Left lung (tissue), 4 donors: ENCODE measurements at regions not wholly inside any gene's neighbourhood (a gene's known extent, or its start where the extent isn't known, plus 50 kb on each side); places are given as distances from the start of the nearest gene placed in this dataset.
A peak's percentile ranks its signal among the peaks of the same experiment; 100 is the strongest.

ENCODE experiments used
- ATAC-seq: fragments of 200-7000 bp; cut with Tn5 transposase; one replicate; pipeline ENCODE4 v1.9.1; 2020; ENCODE audit warnings: moderate library complexity
- DNase-seq, 4 donors: peaks; one replicate each; pipeline ENCODE4 v3.0.0-alpha.2; 2013 to 2020
- H3K27ac ChIP-seq, 2 donors: fragments of 200-600 bp; sonication (generic) in 1 of 2; one replicate each; pipeline versions ENCODE4 v1.5.0 to v1.8.0; 2020 to 2021
- H3K27me3 ChIP-seq, 2 donors: fragments of 200-600 bp; sonication (generic) in 1 of 2; one replicate each; pipeline versions ENCODE4 v1.5.0 to v1.8.0; 2020 to 2021
- H3K36me3 ChIP-seq, 2 donors: fragments of 200-600 bp; sonication (generic) in 1 of 2; one replicate each; pipeline versions ENCODE4 v1.5.0 to v1.8.0; 2020 to 2021
- H3K4me1 ChIP-seq, 2 donors: fragments of 200-600 bp; one replicate each; pipeline ENCODE4 v1.8.0; 2021
- H3K4me3 ChIP-seq, 2 donors: fragments of 200-600 bp; sonication (generic) in 1 of 2; one replicate each; pipeline versions ENCODE4 v1.5.0 to v1.8.0; 2020 to 2021; ENCODE audit warnings: mild to moderate bottlenecking in 1 of 2
- H3K9me3 ChIP-seq, 2 donors: fragments of 200-600 bp; sonication (generic) in 1 of 2; one replicate each; pipeline versions ENCODE4 v1.5.0 to v1.8.0; 2020 to 2021
- intact Hi-C, 2 donors: fragments of 100-400 bp; cut with DNase I; formaldehyde crosslinking; loops; one replicate each; pipeline versions ENCODE4 v1.11.2 to v1.14.2; 2022
- TF ChIP-seq, protein P1 (sequence below), 2 donors: fragments of 200-600 bp; sonication (generic) in 1 of 2; IDR thresholded peaks; one replicate each; pipeline versions ENCODE4 v1.5.0 to v1.8.0; 2021; ENCODE audit warnings: antibody characterized with exemption in 2 of 2
- donor health status: DM: no; HTN: yes; CAD: no.
- donor health status: DM: no; HTN: no; CAD: no.

- Histone ChIP-seq H3K36me3 (no peaks in the 10 kb centered on the region), H3K4me1 (no peaks in the 10 kb centered on the region), H3K27me3 (no peaks in the 10 kb centered on the region), H3K4me3 (no peak overlapping the region), H3K9me3 (no peaks in the 10 kb centered on the region), H3K27ac (no peak overlapping the region)
- TF ChIP-seq, protein P1, sequence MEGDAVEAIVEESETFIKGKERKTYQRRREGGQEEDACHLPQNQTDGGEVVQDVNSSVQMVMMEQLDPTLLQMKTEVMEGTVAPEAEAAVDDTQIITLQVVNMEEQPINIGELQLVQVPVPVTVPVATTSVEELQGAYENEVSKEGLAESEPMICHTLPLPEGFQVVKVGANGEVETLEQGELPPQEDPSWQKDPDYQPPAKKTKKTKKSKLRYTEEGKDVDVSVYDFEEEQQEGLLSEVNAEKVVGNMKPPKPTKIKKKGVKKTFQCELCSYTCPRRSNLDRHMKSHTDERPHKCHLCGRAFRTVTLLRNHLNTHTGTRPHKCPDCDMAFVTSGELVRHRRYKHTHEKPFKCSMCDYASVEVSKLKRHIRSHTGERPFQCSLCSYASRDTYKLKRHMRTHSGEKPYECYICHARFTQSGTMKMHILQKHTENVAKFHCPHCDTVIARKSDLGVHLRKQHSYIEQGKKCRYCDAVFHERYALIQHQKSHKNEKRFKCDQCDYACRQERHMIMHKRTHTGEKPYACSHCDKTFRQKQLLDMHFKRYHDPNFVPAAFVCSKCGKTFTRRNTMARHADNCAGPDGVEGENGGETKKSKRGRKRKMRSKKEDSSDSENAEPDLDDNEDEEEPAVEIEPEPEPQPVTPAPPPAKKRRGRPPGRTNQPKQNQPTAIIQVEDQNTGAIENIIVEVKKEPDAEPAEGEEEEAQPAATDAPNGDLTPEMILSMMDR (IDR thresholded peaks at IDR 0.05), result no peak
- no peak for ATAC-seq
- intact Hi-C loops, result no loop called here
- DNase-seq, result no peak
These were observed 76.3 kb downstream of the PDGFA start for GRCh38 chr7:443279-443833.

GRCh38 chr7:444606-445005 lies 75.0 kb downstream of the PDGFA start:
- TF ChIP-seq, protein P1 (IDR thresholded peaks at IDR 0.05), result no peak
- DNase-seq, result peak in 2 of 4 donors; percentile 56 to 63
- intact Hi-C loops, result no loop called here
- no peaks in the 10 kb centered on the region for H3K9me3 ChIP-seq
- no peaks in the 10 kb centered on the region for H3K36me3 ChIP-seq
- no peaks in the 10 kb centered on the region for H3K4me1 ChIP-seq
- no peak overlapping the region for H3K4me3 ChIP-seq
- no peak overlapping the region for H3K27ac ChIP-seq
- H3K27me3 ChIP-seq, result peaks cover 0 to 3% of the 10 kb centered on the region in 2 donors
- ATAC-seq, result peak; percentile 33

- Histone ChIP-seq H3K4me1 (no peaks in the 10 kb centered on the region), H3K36me3 (no peaks in the 10 kb centered on the region), H3K27ac (no peak overlapping the region), H3K4me3 (no peak overlapping the region), H3K27me3 (peaks cover 0 to 7% of the 10 kb centered on the region in 2 donors), H3K9me3 (no peaks in the 10 kb centered on the region)
- intact Hi-C loops, result no loop called here
- DNase-seq, result peak in 1 of 4 donors; percentile 58
- TF ChIP-seq, protein P1 (IDR thresholded peaks at IDR 0.05), result no peak
- ATAC-seq, result no peak
These were observed 74.6 kb downstream of the PDGFA start for GRCh38 chr7:445020-445419.

GRCh38 chr7:445563-446288 lies 73.9 kb downstream of the PDGFA start:
- Histone ChIP-seq H3K4me3 (no peak overlapping the region), H3K4me1 (no peaks in the 10 kb centered on the region), H3K36me3 (no peaks in the 10 kb centered on the region), H3K9me3 (no peaks in the 10 kb centered on the region), H3K27me3 (peaks cover 0 to 14% of the 10 kb centered on the region in 2 donors), H3K27ac (no peak overlapping the region)
- intact Hi-C loops, result no loop called here
- DNase-seq, result peak in 1 of 4 donors; percentile 57
- no peak for ATAC-seq
- TF ChIP-seq, protein P1 (IDR thresholded peaks at IDR 0.05), result no peak

DNA sequence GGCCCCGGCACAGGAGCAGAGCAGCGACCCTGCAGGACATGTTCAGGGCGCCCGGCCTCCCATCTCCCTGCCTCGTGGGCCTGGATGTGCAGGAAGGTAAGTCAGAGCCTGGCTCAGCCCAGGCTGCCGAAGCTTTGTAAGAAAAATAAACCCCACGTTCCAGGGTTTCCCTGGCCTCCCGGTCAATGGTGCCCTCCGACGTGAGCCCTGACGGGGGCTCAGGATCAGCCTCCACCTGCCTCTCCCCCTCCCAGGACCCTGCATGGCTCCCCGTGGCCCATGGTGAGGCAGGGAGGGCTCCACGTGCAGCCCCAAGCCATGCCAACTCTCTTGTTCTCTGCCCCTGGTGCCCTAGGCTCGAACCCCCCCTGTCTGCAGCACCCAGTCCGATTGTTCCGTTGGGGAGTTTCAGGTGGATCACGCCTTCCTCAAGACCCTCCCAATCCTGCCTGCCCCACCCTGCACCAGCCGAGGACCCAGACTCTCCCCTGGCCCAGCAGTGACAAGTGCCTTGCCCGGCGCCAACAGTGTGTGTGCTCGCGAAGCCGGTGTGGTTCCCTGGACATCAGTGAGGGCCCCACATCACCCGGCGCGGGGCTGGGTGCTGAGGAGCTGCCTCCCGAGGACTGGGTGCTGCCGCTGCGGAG lies 73.2 kb downstream of the PDGFA start:
- TF ChIP-seq, protein P1 (IDR thresholded peaks at IDR 0.05), result no peak
- intact Hi-C loops, result no loop called here
- Histone ChIP-seq H3K4me3 (no peak overlapping the region), H3K4me1 (no peaks in the 10 kb centered on the region), H3K27me3 (peaks cover 0 to 21% of the 10 kb centered on the region in 2 donors), H3K27ac (no peak overlapping the region), H3K9me3 (no peaks in the 10 kb centered on the region), H3K36me3 (no peaks in the 10 kb centered on the region)
- DNase-seq, result peak in 1 of 4 donors; percentile 76
- no peak for ATAC-seq
